ENCODE measurements at regions not wholly inside any gene's neighbourhood (a gene's known extent, or its start where the extent isn't known, plus 50 kb on each side); places are given as distances from the start of the nearest gene placed in this dataset.

DNA sequence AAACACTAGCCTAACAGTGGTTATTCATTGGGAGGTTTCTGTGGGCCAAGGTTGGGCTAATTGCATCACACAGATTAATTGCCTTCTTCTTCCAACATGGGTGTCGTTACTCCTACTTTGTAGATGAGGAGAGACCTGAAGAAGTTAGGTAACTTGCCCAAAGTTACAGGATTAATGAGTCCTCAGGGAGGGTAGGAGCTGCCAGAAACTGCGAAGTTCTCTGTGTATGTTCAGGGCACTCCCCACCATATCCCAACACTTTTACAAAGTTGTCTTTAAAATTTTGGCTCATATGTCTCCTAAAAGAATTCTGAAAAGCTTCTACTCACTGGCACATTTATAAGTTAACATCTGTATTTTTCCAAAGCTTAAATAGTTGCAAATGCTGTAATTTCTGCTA lies 323.5 kb upstream of the HSF2 start:
- TF ChIP-seq, protein P1, sequence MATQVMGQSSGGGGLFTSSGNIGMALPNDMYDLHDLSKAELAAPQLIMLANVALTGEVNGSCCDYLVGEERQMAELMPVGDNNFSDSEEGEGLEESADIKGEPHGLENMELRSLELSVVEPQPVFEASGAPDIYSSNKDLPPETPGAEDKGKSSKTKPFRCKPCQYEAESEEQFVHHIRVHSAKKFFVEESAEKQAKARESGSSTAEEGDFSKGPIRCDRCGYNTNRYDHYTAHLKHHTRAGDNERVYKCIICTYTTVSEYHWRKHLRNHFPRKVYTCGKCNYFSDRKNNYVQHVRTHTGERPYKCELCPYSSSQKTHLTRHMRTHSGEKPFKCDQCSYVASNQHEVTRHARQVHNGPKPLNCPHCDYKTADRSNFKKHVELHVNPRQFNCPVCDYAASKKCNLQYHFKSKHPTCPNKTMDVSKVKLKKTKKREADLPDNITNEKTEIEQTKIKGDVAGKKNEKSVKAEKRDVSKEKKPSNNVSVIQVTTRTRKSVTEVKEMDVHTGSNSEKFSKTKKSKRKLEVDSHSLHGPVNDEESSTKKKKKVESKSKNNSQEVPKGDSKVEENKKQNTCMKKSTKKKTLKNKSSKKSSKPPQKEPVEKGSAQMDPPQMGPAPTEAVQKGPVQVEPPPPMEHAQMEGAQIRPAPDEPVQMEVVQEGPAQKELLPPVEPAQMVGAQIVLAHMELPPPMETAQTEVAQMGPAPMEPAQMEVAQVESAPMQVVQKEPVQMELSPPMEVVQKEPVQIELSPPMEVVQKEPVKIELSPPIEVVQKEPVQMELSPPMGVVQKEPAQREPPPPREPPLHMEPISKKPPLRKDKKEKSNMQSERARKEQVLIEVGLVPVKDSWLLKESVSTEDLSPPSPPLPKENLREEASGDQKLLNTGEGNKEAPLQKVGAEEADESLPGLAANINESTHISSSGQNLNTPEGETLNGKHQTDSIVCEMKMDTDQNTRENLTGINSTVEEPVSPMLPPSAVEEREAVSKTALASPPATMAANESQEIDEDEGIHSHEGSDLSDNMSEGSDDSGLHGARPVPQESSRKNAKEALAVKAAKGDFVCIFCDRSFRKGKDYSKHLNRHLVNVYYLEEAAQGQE (IDR thresholded peaks at IDR 0.05; ENCODE audit: insufficient read depth in 1 of 2, low read depth in 2 of 2, low read length in 2 of 2), result no peak
- TF ChIP-seq POLR2AphosphoS5 (IDR thresholded peaks at IDR 0.05; ENCODE audit: low read depth, low read length), result no peak
- no peak for TF ChIP-seq TAF1 (IDR thresholded peaks at IDR 0.05; ENCODE audit: borderline replicate concordance, insufficient read depth, low read length)
- TF ChIP-seq SIN3A (IDR thresholded peaks at IDR 0.05; ENCODE audit: borderline replicate concordance, insufficient read depth, low read length), result no peak
- TF ChIP-seq FOXP2 (optimal IDR thresholded peaks at IDR 0.05; ENCODE audit: borderline replicate concordance, extremely low read depth, extremely low read length, insufficient read depth), result no peak

Measured in PFSK-1 (cell line).